ENCODE measurements at regions not wholly inside any gene's neighbourhood (a gene's known extent, or its start where the extent isn't known, plus 50 kb on each side); places are given as distances from the start of the nearest gene placed in this dataset.
"Not testable (repeated sequence)": the region's sequence is repeated elsewhere in the genome, so short reads cannot be mapped to it uniquely, and the experiment has no call there.

DNA sequence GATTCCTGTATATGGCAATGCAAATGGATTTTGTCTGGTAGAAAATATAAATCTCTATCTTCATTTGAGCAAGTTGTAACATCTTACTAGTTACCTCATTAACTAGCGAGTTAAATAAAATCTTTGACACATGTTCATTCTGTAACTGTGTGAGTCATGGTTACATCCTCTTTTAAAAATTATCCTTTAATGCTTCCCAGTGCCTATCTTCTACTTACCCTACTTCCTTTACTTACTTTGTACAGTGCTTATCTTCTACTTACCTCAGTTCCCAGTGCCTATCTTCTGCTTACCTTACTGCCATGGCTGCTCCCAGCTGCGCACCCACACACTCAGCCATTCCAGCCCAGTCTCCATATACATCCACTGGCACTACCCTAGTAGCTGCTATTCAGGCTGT, 71.9 kb upstream of the GOLGA8B start:
- Histone ChIP-seq H3K9me3 (no peaks in the 10 kb centered on the region), H3K4me1 (no peaks in the 10 kb centered on the region), H3K4me3 (no peak overlapping the region), H3K36me3 (no peaks in the 10 kb centered on the region), H3K27me3 (no peaks in the 10 kb centered on the region), H3K27ac (no peak overlapping the region)
- intact Hi-C loops (cut with DNase I) = no loop called here
- DNase-seq (no peak), ATAC-seq (no peak)
- TF ChIP-seq, protein P1, sequence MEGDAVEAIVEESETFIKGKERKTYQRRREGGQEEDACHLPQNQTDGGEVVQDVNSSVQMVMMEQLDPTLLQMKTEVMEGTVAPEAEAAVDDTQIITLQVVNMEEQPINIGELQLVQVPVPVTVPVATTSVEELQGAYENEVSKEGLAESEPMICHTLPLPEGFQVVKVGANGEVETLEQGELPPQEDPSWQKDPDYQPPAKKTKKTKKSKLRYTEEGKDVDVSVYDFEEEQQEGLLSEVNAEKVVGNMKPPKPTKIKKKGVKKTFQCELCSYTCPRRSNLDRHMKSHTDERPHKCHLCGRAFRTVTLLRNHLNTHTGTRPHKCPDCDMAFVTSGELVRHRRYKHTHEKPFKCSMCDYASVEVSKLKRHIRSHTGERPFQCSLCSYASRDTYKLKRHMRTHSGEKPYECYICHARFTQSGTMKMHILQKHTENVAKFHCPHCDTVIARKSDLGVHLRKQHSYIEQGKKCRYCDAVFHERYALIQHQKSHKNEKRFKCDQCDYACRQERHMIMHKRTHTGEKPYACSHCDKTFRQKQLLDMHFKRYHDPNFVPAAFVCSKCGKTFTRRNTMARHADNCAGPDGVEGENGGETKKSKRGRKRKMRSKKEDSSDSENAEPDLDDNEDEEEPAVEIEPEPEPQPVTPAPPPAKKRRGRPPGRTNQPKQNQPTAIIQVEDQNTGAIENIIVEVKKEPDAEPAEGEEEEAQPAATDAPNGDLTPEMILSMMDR (IDR thresholded peaks at IDR 0.05) = no peak

DNA sequence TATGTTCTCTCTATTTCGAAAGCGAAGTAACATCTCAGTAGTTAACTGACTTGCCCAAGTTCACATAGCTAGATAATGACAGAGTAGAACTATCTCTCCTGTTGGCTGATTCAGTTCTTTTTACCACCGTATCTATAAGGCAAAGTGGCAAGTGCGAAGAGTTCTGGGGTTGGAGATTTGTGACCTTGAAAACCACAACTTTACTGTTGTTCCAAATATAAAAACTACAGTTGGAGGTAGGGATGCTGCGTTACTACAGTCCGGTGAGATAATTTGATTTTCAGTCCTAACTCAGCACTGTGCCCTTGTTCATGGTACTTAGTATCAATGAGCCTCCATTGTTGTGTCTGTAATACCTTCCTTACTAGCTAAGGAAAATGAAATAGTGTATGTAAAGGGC, 71.2 kb upstream of the GOLGA8B start:
- Histone ChIP-seq H3K36me3 (no peaks in the 10 kb centered on the region), H3K4me1 (no peaks in the 10 kb centered on the region), H3K27me3 (no peaks in the 10 kb centered on the region), H3K27ac (no peak overlapping the region), H3K9me3 (no peaks in the 10 kb centered on the region), H3K4me3 (no peak overlapping the region)
- intact Hi-C loops (cut with DNase I) = no loop called here
- DNase-seq (no peak), ATAC-seq (no peak)
- TF ChIP-seq, protein P1 (IDR thresholded peaks at IDR 0.05) = no peak

DNA sequence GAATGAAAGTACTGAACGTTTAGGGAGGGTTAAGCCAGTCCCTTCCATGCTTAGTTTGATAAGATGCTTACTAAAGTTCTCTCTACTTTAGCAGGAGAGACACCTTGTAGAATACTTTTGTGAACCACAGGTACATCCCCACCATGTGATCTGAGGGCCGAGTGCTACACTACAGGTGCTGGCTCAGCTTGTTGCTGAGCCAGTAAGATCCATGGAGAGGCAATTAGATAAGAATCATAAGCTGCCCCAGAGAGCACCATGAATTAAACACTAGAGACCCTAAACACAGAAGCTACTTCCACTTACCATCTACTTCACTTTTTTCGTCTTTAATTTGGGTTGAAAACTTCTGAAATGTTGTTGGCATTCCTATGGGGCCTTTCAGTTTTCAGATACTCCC, 70.5 kb upstream of the GOLGA8B start:
- DNase-seq (no peak), ATAC-seq (no peak)
- intact Hi-C loops (cut with DNase I) = no loop called here

DNA sequence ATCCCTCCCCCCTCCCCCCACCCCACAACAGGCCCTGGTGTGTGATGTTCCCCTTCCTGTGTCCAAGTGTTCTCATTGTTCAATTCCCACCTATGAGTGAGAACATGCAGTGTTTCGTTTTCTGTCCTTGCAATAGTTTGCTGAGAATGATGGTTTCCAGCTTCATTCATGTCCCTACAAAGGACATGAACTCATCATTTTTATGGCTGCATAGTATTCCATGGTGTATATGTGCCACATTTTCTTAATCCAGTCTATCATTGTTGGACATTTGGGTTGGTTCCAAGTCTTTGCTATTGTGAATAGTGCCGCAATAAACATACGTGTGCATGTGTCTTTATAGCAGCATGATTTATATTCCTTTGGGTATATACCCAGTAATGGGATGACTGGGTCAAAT, 69.9 kb upstream of the GOLGA8B start:
- ATAC-seq; H3K9me3 ChIP-seq; H3K27ac ChIP-seq; H3K4me3 ChIP-seq; H3K4me1 ChIP-seq; DNase-seq; H3K36me3 ChIP-seq; H3K27me3 ChIP-seq; intact Hi-C loops (cut with DNase I): not testable (repeated sequence)

More for the DNA sequence above, 70.5 kb upstream of the GOLGA8B start:
- no peaks in the 10 kb centered on the region for H3K27me3 ChIP-seq
- H3K27ac ChIP-seq = no peak overlapping the region
- H3K4me3 ChIP-seq = no peak overlapping the region
- H3K9me3 ChIP-seq = no peaks in the 10 kb centered on the region
- no peaks in the 10 kb centered on the region for H3K4me1 ChIP-seq
- H3K36me3 ChIP-seq = no peaks in the 10 kb centered on the region
- TF ChIP-seq, protein P1 (IDR thresholded peaks at IDR 0.05) = no peak

DNA sequence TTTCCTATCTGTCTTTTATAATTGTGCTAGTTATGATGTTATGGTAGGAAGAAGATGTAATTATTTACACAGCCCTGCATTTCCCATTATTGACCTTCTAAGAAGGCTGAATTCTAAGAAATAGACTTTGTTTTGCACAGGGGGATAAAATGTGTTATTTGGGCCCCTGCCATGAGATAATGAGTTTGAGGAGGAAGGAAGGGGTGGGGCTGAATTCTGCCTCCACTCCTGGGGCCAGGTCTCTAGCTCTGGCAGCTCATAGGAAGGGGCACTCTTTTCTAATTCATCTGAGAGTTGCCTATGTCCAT, 69.2 kb upstream of the GOLGA8B start:
- Histone ChIP-seq H3K4me3 (no peak overlapping the region), H3K27ac (no peak overlapping the region), H3K36me3 (no peaks in the 10 kb centered on the region), H3K9me3 (no peaks in the 10 kb centered on the region), H3K27me3 (no peaks in the 10 kb centered on the region), H3K4me1 (no peaks in the 10 kb centered on the region)
- ATAC-seq (no peak), DNase-seq (no peak)
- intact Hi-C loops (cut with DNase I) = no loop called here
- TF ChIP-seq, protein P1 (IDR thresholded peaks at IDR 0.05) = no peak

DNA sequence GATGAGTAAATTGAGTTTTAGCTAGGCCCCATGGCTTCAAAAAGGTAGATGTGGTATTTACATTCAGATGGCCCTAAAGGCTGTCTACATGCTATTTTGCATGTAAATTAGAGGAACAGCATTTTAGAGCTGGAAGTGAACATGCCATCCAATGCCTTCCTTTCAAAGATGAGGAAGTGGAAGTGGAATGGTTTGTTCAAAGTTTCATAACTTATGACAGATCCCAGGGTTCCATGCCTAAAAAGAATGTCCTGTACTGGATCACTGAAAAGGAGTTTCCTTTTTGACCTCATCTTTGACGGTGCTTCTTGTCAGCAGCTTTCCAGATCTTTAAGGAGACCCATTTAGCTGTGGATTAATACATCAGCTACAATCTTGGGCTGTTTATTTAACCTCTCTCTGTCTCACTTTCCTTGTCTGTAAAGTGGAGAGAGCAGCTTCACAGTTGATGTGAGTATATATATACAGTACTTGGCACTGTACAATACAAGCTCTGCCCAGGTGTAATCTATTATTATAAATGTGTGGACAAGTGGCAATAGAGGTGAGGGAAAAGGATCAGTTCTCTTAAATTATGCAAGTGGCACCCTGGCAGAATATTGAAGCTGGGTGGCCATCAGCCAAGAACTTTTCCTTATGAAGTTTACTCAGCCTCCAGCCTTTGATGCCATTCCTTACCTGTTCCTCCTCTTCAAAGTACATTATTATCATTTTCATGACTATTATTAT, 68.7 kb upstream of the GOLGA8B start:
- DNase-seq = no peak
- H3K27me3 ChIP-seq = no peaks in the 10 kb centered on the region
- intact Hi-C loops (cut with DNase I) = no loop called here
- no peaks in the 10 kb centered on the region for H3K9me3 ChIP-seq
- H3K36me3 ChIP-seq = no peaks in the 10 kb centered on the region
- no peaks in the 10 kb centered on the region for H3K4me1 ChIP-seq
- no peak overlapping the region for H3K4me3 ChIP-seq
- no peak overlapping the region for H3K27ac ChIP-seq
- no peak for ATAC-seq
- TF ChIP-seq, protein P1 (IDR thresholded peaks at IDR 0.05) = no peak
